ENCODE measurements at regions not wholly inside any gene's neighbourhood (a gene's known extent, or its start where the extent isn't known, plus 50 kb on each side); places are given as distances from the start of the nearest gene placed in this dataset.
"Not testable (repeated sequence)": the region's sequence is repeated elsewhere in the genome, so short reads cannot be mapped to it uniquely, and the experiment has no call there.

DNA sequence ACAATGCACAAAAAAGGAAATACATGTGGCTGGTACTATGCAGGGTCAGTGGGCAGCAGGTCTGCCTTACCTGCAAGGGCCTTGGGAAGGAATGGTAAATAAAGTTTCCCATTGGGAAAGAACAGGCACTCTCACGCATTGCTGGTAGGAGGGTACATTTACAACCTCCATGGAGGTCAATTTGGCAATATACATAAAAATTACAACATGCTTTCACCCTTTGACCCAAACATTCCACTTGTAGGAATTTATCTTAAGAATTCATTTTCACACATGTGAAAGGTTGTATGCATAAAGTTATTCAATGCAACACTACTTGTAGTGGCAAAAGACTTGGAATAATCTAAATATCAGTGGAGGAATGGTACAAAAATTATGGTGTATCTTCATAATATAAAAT is 216.4 kb downstream of the DLEU7 start:
- intact Hi-C loops (cut with micrococcal nuclease): no loop called here
- Histone ChIP-seq H3K27ac (ENCODE audit: low read length in 2 of 2) (no peak overlapping the region), H3K4me1 (ENCODE audit: control insufficient read depth in 2 of 2, insufficient read depth in 2 of 2, low read length in 2 of 2) (peaks cover 7 to 8% of the 10 kb centered on the region in 2 donors), H3K4me2 (replicated peaks; ENCODE audit: low read depth, low read length, poor library complexity, severe bottlenecking) (no peak overlapping the region), H3K9me3 (ENCODE audit: control extremely low read depth in 1 of 3, control insufficient read depth in 2 of 3, insufficient read depth in 1 of 3, low read length in 2 of 3) (no peaks in the 10 kb centered on the region), H3K36me3 (replicated peaks in 1 of 2; ENCODE audit: control extremely low read depth in 1 of 2, control insufficient read depth in 1 of 2, extremely low read depth in 1 of 2, insufficient read depth in 2 of 2, low read length in 1 of 2) (no peaks in the 10 kb centered on the region), H2AFZ (ENCODE audit: insufficient read depth, low read depth, low read length, poor library complexity, severe bottlenecking) (no peak overlapping the region), H3K79me2 (ENCODE audit: control insufficient read depth, insufficient read depth, low read length) (no peaks in the 10 kb centered on the region), H3K27me3 (replicated peaks in 1 of 4; ENCODE audit: control extremely low read depth in 1 of 4, control insufficient read depth in 3 of 4, insufficient read depth in 4 of 4, low read length in 3 of 4) (no peaks in the 10 kb centered on the region), H4K20me1 (ENCODE audit: control insufficient read depth, insufficient read depth, low read length, poor library complexity, severe bottlenecking) (no peaks in the 10 kb centered on the region), H3K9ac (ENCODE audit: low read length) (no peak overlapping the region), H3K4me3 (ENCODE audit: control extremely low read depth in 1 of 5, extremely low read depth in 1 of 5, insufficient read depth in 1 of 5, low read depth in 2 of 5, low read length in 4 of 5) (no peak overlapping the region)
- TF ChIP-seq, protein P1, sequence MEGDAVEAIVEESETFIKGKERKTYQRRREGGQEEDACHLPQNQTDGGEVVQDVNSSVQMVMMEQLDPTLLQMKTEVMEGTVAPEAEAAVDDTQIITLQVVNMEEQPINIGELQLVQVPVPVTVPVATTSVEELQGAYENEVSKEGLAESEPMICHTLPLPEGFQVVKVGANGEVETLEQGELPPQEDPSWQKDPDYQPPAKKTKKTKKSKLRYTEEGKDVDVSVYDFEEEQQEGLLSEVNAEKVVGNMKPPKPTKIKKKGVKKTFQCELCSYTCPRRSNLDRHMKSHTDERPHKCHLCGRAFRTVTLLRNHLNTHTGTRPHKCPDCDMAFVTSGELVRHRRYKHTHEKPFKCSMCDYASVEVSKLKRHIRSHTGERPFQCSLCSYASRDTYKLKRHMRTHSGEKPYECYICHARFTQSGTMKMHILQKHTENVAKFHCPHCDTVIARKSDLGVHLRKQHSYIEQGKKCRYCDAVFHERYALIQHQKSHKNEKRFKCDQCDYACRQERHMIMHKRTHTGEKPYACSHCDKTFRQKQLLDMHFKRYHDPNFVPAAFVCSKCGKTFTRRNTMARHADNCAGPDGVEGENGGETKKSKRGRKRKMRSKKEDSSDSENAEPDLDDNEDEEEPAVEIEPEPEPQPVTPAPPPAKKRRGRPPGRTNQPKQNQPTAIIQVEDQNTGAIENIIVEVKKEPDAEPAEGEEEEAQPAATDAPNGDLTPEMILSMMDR (IDR thresholded peaks at IDR 0.05): no peak
- no peak for TF ChIP-seq EZH2 (IDR thresholded peaks at IDR 0.05; ENCODE audit: borderline replicate concordance, insufficient read depth, low read depth, low read length, poor library complexity, severe bottlenecking)
- POLR2A ChIA-PET: no interaction called here
- WGBS (ENCODE audit: insufficient coverage): no CpG with 5 or more reads among the region's 1 CpG
- Mint-ChIP-seq H3K27ac (no peak overlapping the region), H3K4me1 (peaks cover 15% of the 10 kb centered on the region), H3K27me3 (no peaks in the 10 kb centered on the region), H3K9me3 (ENCODE audit: insufficient read depth) (no peaks in the 10 kb centered on the region), H3K4me3 (no peak overlapping the region)
- ATAC-seq (ENCODE audit: low read depth): no peak
- DNase-seq: no peak
- CTCF ChIA-PET: interaction anchor here (0.7 to 1.1 kb wide), 3 partner anchors 29 to 534 kb away, joined by 3 to 4 read pairs (median 3); no protein-coding TSS in a partner anchor

DNA sequence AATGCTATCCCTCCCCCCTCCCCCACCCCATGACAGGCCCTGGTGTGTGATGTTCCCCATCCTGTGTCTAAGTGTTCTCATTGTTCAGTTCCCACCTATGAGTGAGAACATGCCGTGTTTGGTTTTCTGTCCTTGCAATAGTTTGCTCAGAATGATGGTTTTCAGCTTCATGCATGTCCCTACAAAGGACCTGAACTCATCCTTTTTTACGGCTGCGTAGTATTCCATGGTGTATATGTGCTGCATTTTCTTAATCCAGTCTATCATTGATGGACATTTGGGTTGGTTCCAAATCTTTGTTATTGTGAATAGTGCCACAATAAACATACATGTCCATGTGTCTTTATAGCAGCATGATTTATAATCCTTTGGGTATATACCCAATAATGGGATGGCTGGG is 215.0 kb downstream of the DLEU7 start:
- not testable (repeated sequence) for H3K27ac ChIP-seq (ENCODE audit: low read length in 2 of 2); H3K27me3 ChIP-seq (replicated peaks in 1 of 4; ENCODE audit: control extremely low read depth in 1 of 4, control insufficient read depth in 3 of 4, insufficient read depth in 4 of 4, low read length in 3 of 4)

More for the DNA sequence above, 215.0 kb downstream of the DLEU7 start:
- H3K4me3 ChIP-seq (ENCODE audit: control extremely low read depth in 1 of 5, extremely low read depth in 1 of 5, insufficient read depth in 1 of 5, low read depth in 2 of 5, low read length in 4 of 5); H3K4me3 Mint-ChIP-seq; H3K4me2 ChIP-seq (replicated peaks; ENCODE audit: low read depth, low read length, poor library complexity, severe bottlenecking); intact Hi-C loops (cut with micrococcal nuclease); H3K9me3 ChIP-seq (ENCODE audit: control extremely low read depth in 1 of 3, control insufficient read depth in 2 of 3, insufficient read depth in 1 of 3, low read length in 2 of 3); ATAC-seq (ENCODE audit: low read depth); H3K36me3 ChIP-seq (replicated peaks in 1 of 2; ENCODE audit: control extremely low read depth in 1 of 2, control insufficient read depth in 1 of 2, extremely low read depth in 1 of 2, insufficient read depth in 2 of 2, low read length in 1 of 2); H3K9ac ChIP-seq (ENCODE audit: low read length); H4K20me1 ChIP-seq (ENCODE audit: control insufficient read depth, insufficient read depth, low read length, poor library complexity, severe bottlenecking); H3K9me3 Mint-ChIP-seq (ENCODE audit: insufficient read depth); H3K79me2 ChIP-seq (ENCODE audit: control insufficient read depth, insufficient read depth, low read length); DNase-seq; H3K27me3 Mint-ChIP-seq; H2AFZ ChIP-seq (ENCODE audit: insufficient read depth, low read depth, low read length, poor library complexity, severe bottlenecking): not testable (repeated sequence)
- peaks cover 8 to 11% of the 10 kb centered on the region in 2 donors for H3K4me1 ChIP-seq (ENCODE audit: control insufficient read depth in 2 of 2, insufficient read depth in 2 of 2, low read length in 2 of 2)
- H3K4me1 Mint-ChIP-seq: peaks cover 25% of the 10 kb centered on the region
- CTCF ChIA-PET: interaction anchor here (0.7 kb wide), 1 partner anchor 22 kb away, joined by 3 read pairs; no protein-coding TSS in a partner anchor
- no CpG with 5 or more reads among the region's 3 CpGs for WGBS (ENCODE audit: insufficient coverage)
- POLR2A ChIA-PET: interaction anchor here (0.6 kb wide), 1 partner anchor 53 kb away, joined by 5 read pairs; no protein-coding TSS in a partner anchor
- peak overlapping the region; percentile 26 for H3K27ac Mint-ChIP-seq
